Trophoblast cell (in vitro differentiated cells and primary cell): ENCODE measurements at regions not wholly inside any gene's neighbourhood (a gene's known extent, or its start where the extent isn't known, plus 50 kb on each side); places are given as distances from the start of the nearest gene placed in this dataset.
A peak's percentile ranks its signal among the peaks of the same experiment; 100 is the strongest.

ENCODE experiments used
- DNase-seq, 2 donors: peaks; one replicate each; pipeline ENCODE4 v3.0.0-alpha.2; 2016
- H2AFZ ChIP-seq: 2 replicates; pipeline ENCODE4 v1.6.1; 2013; ENCODE audit warnings: low read length, moderate library complexity, mild to moderate bottlenecking; ENCODE audit not compliant: insufficient read depth, poor library complexity
- H2AK5ac ChIP-seq: 2 replicates; pipeline ENCODE4 v1.6.1; 2013; ENCODE audit warnings: mild to moderate bottlenecking, low read length
- H2BK120ac ChIP-seq: 2 replicates; pipeline ENCODE4 v1.6.1; 2013; ENCODE audit warnings: low read length, mild to moderate bottlenecking, moderate library complexity; ENCODE audit not compliant: insufficient read depth, poor library complexity
- H2BK12ac ChIP-seq: 2 replicates; pipeline ENCODE4 v1.6.1; 2013; ENCODE audit warnings: mild to moderate bottlenecking, low read length, moderate library complexity
- H2BK5ac ChIP-seq: 2 replicates; pipeline ENCODE4 v1.6.1; 2013; ENCODE audit warnings: low read length, low read depth, moderate library complexity, mild to moderate bottlenecking; ENCODE audit not compliant: poor library complexity
- H3K14ac ChIP-seq: 2 replicates; pipeline ENCODE4 v1.6.1; 2013; ENCODE audit warnings: mild to moderate bottlenecking, low read length
- H3K18ac ChIP-seq: 2 replicates; pipeline ENCODE4 v1.6.1; 2013; ENCODE audit warnings: mild to moderate bottlenecking, low read length
- H3K23ac ChIP-seq: 2 replicates; pipeline ENCODE4 v1.6.1; 2013; ENCODE audit warnings: low read length
- H3K27ac ChIP-seq: 2 replicates; pipeline ENCODE4 v1.5.1; 2013; ENCODE audit warnings: low read depth, mild to moderate bottlenecking, inconsistent platforms, low read length, moderate library complexity
- H3K27me3 ChIP-seq: 2 replicates; pipeline ENCODE4 v1.6.1; 2013; ENCODE audit warnings: inconsistent platforms, mild to moderate bottlenecking, low read length, moderate library complexity; ENCODE audit not compliant: insufficient read depth
- H3K36me3 ChIP-seq, 2 experiments: 1 replicate in 1 of 2; 2 replicates in 1 of 2; pipeline ENCODE4 v1.6.1; 2013; ENCODE audit warnings: low read length in 2 of 2, mild to moderate bottlenecking in 2 of 2, moderate library complexity in 1 of 2; ENCODE audit not compliant: insufficient read depth in 2 of 2, control insufficient read depth in 1 of 2
- H3K4ac ChIP-seq: 2 replicates; pipeline ENCODE4 v1.6.1; 2013; ENCODE audit warnings: low read depth, mild to moderate bottlenecking, low read length, moderate library complexity
- H3K4me1 ChIP-seq, 2 experiments: 1 replicate in 1 of 2; 2 replicates in 1 of 2; pipeline ENCODE4 v1.6.1; 2013; ENCODE audit warnings: low read length in 2 of 2, mild to moderate bottlenecking in 2 of 2, moderate library complexity in 1 of 2; ENCODE audit not compliant: insufficient read depth in 2 of 2, control insufficient read depth in 1 of 2
- H3K4me2 ChIP-seq: 2 replicates; pipeline ENCODE4 v1.6.1; 2013; ENCODE audit warnings: inconsistent platforms, mild to moderate bottlenecking, low read length, moderate library complexity
- H3K4me3 ChIP-seq: 2 replicates; pipeline ENCODE4 v1.5.1; 2013; ENCODE audit warnings: mild to moderate bottlenecking, low read depth, low read length, inconsistent platforms
- H3K79me1 ChIP-seq: one replicate; pipeline ENCODE4 v1.6.1; 2013; ENCODE audit warnings: low read length
- H3K79me2 ChIP-seq: 2 replicates; pipeline ENCODE4 v1.6.1; 2013; ENCODE audit warnings: low read length, mild to moderate bottlenecking; ENCODE audit not compliant: control insufficient read depth, insufficient read depth, poor library complexity
- H3K9ac ChIP-seq: 2 replicates; pipeline ENCODE4 v1.6.1; 2013; ENCODE audit warnings: mild to moderate bottlenecking, low read length
- H3K9me3 ChIP-seq: 2 replicates; pipeline ENCODE4 v1.6.1; 2013; ENCODE audit warnings: low read depth, mild to moderate bottlenecking, control low read depth, inconsistent platforms, low read length; ENCODE audit not compliant: insufficient read depth
- H4K12ac ChIP-seq: 2 replicates; pipeline ENCODE4 v1.6.1; 2013; ENCODE audit warnings: low read depth, mild to moderate bottlenecking, low read length, moderate library complexity
- H4K8ac ChIP-seq: 2 replicates; pipeline ENCODE4 v1.6.1; 2013; ENCODE audit warnings: low read depth, mild to moderate bottlenecking, low read length, moderate library complexity
- H4K91ac ChIP-seq: one replicate; pipeline ENCODE4 v1.6.1; 2013; ENCODE audit warnings: low read depth, mild to moderate bottlenecking, low read length, moderate library complexity
- WGBS: extraction: QIAGEN DNeasy Blood & Tissue Kit; methylation state at CpG from one replicate; pipeline ENCODE4 v1.1.7; 2013; ENCODE audit warnings: missing lambda C conversion rate; ENCODE audit not compliant: insufficient read length, insufficient coverage; ENCODE audit errors: extremely low coverage; 5-methylcytosine and 5-hydroxymethylcytosine counted together

DNA sequence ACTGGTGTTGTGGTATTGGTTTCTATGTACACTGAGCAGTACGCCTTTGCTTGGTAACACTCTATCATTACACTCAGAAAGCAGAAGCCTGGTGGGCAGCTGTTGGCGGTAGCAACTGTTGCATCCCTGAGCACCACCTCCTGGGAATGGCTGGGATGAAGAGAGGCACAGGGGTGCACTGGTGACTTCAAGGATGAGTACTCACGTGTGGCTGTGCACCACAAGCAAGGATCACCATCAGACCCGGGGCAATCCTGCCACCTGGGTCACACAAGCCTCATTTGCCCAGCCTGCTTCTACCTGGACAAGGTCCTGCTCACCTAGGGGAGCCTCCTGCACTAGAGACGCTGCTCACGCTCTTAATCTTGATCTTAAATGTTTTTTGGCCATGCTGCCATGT, 336.4 kb downstream of the SI start:
- H3K18ac ChIP-seq, result no peak overlapping the region
- no peaks in the 10 kb centered on the region for H3K79me1 ChIP-seq
- DNase-seq, result no peak
- no peak overlapping the region for H3K23ac ChIP-seq
- H3K4me1 ChIP-seq, result no peaks in the 10 kb centered on the region
- no peaks in the 10 kb centered on the region for H3K27me3 ChIP-seq
- H2BK12ac ChIP-seq, result no peak overlapping the region
- no peak overlapping the region for H2AFZ ChIP-seq
- no peak overlapping the region for H3K4me3 ChIP-seq
- H3K14ac ChIP-seq, result no peak overlapping the region
- H4K12ac ChIP-seq, result no peak overlapping the region
- H3K79me2 ChIP-seq, result no peaks in the 10 kb centered on the region
- H4K91ac ChIP-seq, result no peak overlapping the region
- H3K36me3 ChIP-seq, result no peaks in the 10 kb centered on the region
- no peak overlapping the region for H3K4ac ChIP-seq
- no peak overlapping the region for H3K9ac ChIP-seq
- no peak overlapping the region for H2BK120ac ChIP-seq
- no peak overlapping the region for H3K4me2 ChIP-seq
- no peak overlapping the region for H2AK5ac ChIP-seq
- H3K27ac ChIP-seq, result no peak overlapping the region
- no peak overlapping the region for H4K8ac ChIP-seq
- no peak overlapping the region for H2BK5ac ChIP-seq
- no CpG with 5 or more reads among the region's 6 CpGs for WGBS
- peaks cover 1% of the 10 kb centered on the region for H3K9me3 ChIP-seq

DNA sequence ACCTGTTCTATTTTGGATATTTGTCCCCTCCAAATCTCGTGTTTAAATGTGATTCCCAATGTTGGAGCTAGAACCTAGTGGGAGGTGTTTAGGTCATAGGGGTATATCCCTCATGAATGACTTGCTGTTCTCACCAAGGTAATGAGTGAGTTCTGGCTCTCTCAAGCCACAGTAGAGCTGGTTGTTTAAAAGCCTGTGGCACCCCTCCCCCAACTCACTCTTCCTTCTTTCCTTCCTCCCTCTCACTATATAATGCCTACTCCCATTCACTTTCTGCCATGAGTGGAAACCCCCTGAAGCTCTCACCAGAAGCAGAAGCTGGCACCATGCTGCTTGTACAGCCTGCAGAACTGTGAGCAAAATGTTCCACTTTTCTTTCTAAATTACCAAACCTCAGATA, 341.1 kb downstream of the SI start:
- Histone ChIP-seq H3K4ac (no peak overlapping the region), H3K36me3 (no peaks in the 10 kb centered on the region), H4K12ac (no peak overlapping the region), H3K4me3 (no peak overlapping the region), H3K27ac (no peak overlapping the region), H3K79me2 (no peaks in the 10 kb centered on the region), H3K4me2 (no peak overlapping the region), H3K18ac (no peak overlapping the region), H3K9ac (no peak overlapping the region), H3K27me3 (no peaks in the 10 kb centered on the region), H2AK5ac (no peak overlapping the region), H3K4me1 (no peaks in the 10 kb centered on the region), H3K23ac (no peak overlapping the region), H3K9me3 (peaks cover 1% of the 10 kb centered on the region), H3K14ac (no peak overlapping the region), H2BK12ac (no peak overlapping the region), H2AFZ (no peak overlapping the region), H2BK5ac (no peak overlapping the region), H2BK120ac (no peak overlapping the region), H4K91ac (no peak overlapping the region), H3K79me1 (no peaks in the 10 kb centered on the region), H4K8ac (no peak overlapping the region)
- DNase-seq, result no peak
- no CpG with 5 or more reads among the region's 1 CpG for WGBS

GRCh38 chr3:164732166-164732565, 346.1 kb downstream of the SI start:
- no peak overlapping the region for H3K4me3 ChIP-seq
- H4K12ac ChIP-seq, result no peak overlapping the region
- WGBS, result no CpG with 5 or more reads among the region's 1 CpG
- H3K4me1 ChIP-seq, result no peaks in the 10 kb centered on the region
- H3K4ac ChIP-seq, result no peak overlapping the region
- no peak overlapping the region for H2BK5ac ChIP-seq
- no peak overlapping the region for H4K91ac ChIP-seq
- H3K23ac ChIP-seq, result no peak overlapping the region
- H3K79me2 ChIP-seq, result no peaks in the 10 kb centered on the region
- no peak overlapping the region for H3K14ac ChIP-seq
- no peaks in the 10 kb centered on the region for H3K9me3 ChIP-seq
- H3K79me1 ChIP-seq, result no peaks in the 10 kb centered on the region
- no peak overlapping the region for H2BK12ac ChIP-seq
- H3K27me3 ChIP-seq, result no peaks in the 10 kb centered on the region
- H3K27ac ChIP-seq, result no peak overlapping the region
- H2BK120ac ChIP-seq, result no peak overlapping the region
- H3K18ac ChIP-seq, result no peak overlapping the region
- no peak overlapping the region for H3K4me2 ChIP-seq
- H2AFZ ChIP-seq, result no peak overlapping the region
- no peak overlapping the region for H4K8ac ChIP-seq
- no peaks in the 10 kb centered on the region for H3K36me3 ChIP-seq
- H3K9ac ChIP-seq, result no peak overlapping the region
- no peak overlapping the region for H2AK5ac ChIP-seq
- peak in 1 of 2 donors; percentile 2 for DNase-seq

DNA sequence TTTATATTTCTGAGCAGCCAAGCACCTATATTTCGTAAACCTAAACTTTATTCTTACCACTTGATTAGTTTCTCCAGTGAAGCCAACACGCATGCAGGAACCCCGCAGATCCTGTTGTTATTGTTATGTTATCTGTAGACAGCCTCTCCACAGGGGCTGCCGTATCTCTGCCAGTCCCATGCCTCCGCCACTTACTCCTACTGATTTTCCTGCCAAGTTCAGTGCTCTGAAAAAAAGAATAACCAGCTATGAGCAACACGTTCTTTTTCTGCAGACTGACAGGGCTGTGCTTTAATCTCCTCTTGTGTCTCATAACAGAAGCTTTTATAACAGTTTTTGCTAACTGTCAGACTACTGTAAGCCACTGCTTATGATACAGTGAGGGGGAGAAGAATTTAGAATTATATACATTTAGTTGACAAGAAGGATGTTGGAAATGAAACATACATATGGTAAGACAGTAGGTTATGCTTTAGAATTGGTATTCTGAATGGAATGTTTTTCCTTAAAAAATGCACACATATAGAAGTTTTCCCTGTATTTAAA, 347.4 kb downstream of the SI start:
- Histone ChIP-seq H3K27ac (no peak overlapping the region), H3K9ac (no peak overlapping the region), H2AK5ac (no peak overlapping the region), H3K23ac (no peak overlapping the region), H2BK120ac (no peak overlapping the region), H3K14ac (no peak overlapping the region), H3K4me3 (no peak overlapping the region), H3K79me2 (no peaks in the 10 kb centered on the region), H3K27me3 (no peaks in the 10 kb centered on the region), H2AFZ (no peak overlapping the region), H3K4me1 (no peaks in the 10 kb centered on the region), H3K4me2 (no peak overlapping the region), H4K8ac (no peak overlapping the region), H4K12ac (no peak overlapping the region), H4K91ac (no peak overlapping the region), H3K36me3 (no peaks in the 10 kb centered on the region), H3K4ac (no peak overlapping the region), H3K79me1 (no peaks in the 10 kb centered on the region), H3K18ac (no peak overlapping the region), H3K9me3 (no peaks in the 10 kb centered on the region), H2BK5ac (no peak overlapping the region), H2BK12ac (no peak overlapping the region)
- DNase-seq, result no peak
- WGBS, result no CpG with 5 or more reads among the region's 6 CpGs
